ENCODE measurements at regions not wholly inside any gene's neighbourhood (a gene's known extent, or its start where the extent isn't known, plus 50 kb on each side); places are given as distances from the start of the nearest gene placed in this dataset.

- no peaks in the 10 kb centered on the region for H3K36me3 ChIP-seq
- TF ChIP-seq CTCF (IDR thresholded peaks at IDR 0.05), result no peak
- no peak overlapping the region for H3K27ac ChIP-seq
- no peak for DNase-seq (ENCODE audit: low spot score)
- no peaks in the 10 kb centered on the region for H3K27me3 ChIP-seq
- H3K4me3 ChIP-seq, result no peak overlapping the region
- H3K4me1 ChIP-seq, result no peaks in the 10 kb centered on the region
- no peaks in the 10 kb centered on the region for H3K9me3 ChIP-seq
Measured at GRCh38 chr17:77756846-77757560, 201.5 kb upstream of the TNRC6C start.

GRCh38 chr17:77757561-77757898, 201.0 kb upstream of the TNRC6C start:
- no peak for DNase-seq (ENCODE audit: low spot score)
- H3K9me3 ChIP-seq, result no peaks in the 10 kb centered on the region
- TF ChIP-seq CTCF (IDR thresholded peaks at IDR 0.05), result no peak

GRCh38 chr17:77763023-77763422, 195.5 kb upstream of the TNRC6C start:
- H3K4me1 ChIP-seq, result no peaks in the 10 kb centered on the region
- H3K27me3 ChIP-seq, result no peaks in the 10 kb centered on the region
- no peak for DNase-seq (ENCODE audit: low spot score)
- H3K4me3 ChIP-seq, result no peak overlapping the region
- H3K27ac ChIP-seq, result no peak overlapping the region
- no peak for TF ChIP-seq CTCF (IDR thresholded peaks at IDR 0.05)
- H3K36me3 ChIP-seq, result no peaks in the 10 kb centered on the region
- H3K9me3 ChIP-seq, result no peaks in the 10 kb centered on the region

More at GRCh38 chr17:77757561-77757898, 201.0 kb upstream of the TNRC6C start:
- no peak overlapping the region for H3K4me3 ChIP-seq
- H3K36me3 ChIP-seq, result no peaks in the 10 kb centered on the region
- no peaks in the 10 kb centered on the region for H3K27me3 ChIP-seq
- no peaks in the 10 kb centered on the region for H3K4me1 ChIP-seq
- H3K27ac ChIP-seq, result no peak overlapping the region

GRCh38 chr17:77763575-77763974, 194.9 kb upstream of the TNRC6C start:
- Histone ChIP-seq H3K36me3 (no peaks in the 10 kb centered on the region), H3K4me1 (no peaks in the 10 kb centered on the region), H3K27ac (no peak overlapping the region), H3K27me3 (no peaks in the 10 kb centered on the region), H3K4me3 (no peak overlapping the region), H3K9me3 (no peaks in the 10 kb centered on the region)
- no peak for DNase-seq (ENCODE audit: low spot score)
- TF ChIP-seq CTCF (IDR thresholded peaks at IDR 0.05), result no peak

- Histone ChIP-seq H3K4me3 (no peak overlapping the region), H3K9me3 (no peaks in the 10 kb centered on the region), H3K4me1 (no peaks in the 10 kb centered on the region), H3K36me3 (no peaks in the 10 kb centered on the region), H3K27ac (no peak overlapping the region), H3K27me3 (no peaks in the 10 kb centered on the region)
- no peak for TF ChIP-seq CTCF (IDR thresholded peaks at IDR 0.05)
- DNase-seq (ENCODE audit: low spot score), result no peak
Measured at GRCh38 chr17:77765292-77765691, 193.2 kb upstream of the TNRC6C start.

GRCh38 chr17:77767148-77767547, 191.4 kb upstream of the TNRC6C start:
- no peak for TF ChIP-seq CTCF (IDR thresholded peaks at IDR 0.05)

More at GRCh38 chr17:77767148-77767547, 191.4 kb upstream of the TNRC6C start:
- no peak overlapping the region for H3K4me3 ChIP-seq
- DNase-seq (ENCODE audit: low spot score), result no peak
- no peaks in the 10 kb centered on the region for H3K27me3 ChIP-seq
- no peaks in the 10 kb centered on the region for H3K36me3 ChIP-seq
- peaks cover 0 to 4% of the 10 kb centered on the region in 2 donors for H3K4me1 ChIP-seq
- H3K27ac ChIP-seq, result no peak overlapping the region
- no peaks in the 10 kb centered on the region for H3K9me3 ChIP-seq

Data from right atrium auricular region (tissue), 2 donors.